VCaP (cell line): ENCODE measurements at regions not wholly inside any gene's neighbourhood (a gene's known extent, or its start where the extent isn't known, plus 50 kb on each side); places are given as distances from the start of the nearest gene placed in this dataset.

ENCODE experiments used
- H3K27ac ChIP-seq: fragments of 450-650 bp; 2 replicates; pipeline ENCODE4 v1.5.1; 2017
- TF ChIP-seq, protein P1 (sequence below): fragments of 450-650 bp; conservative IDR thresholded peaks from 2 replicates; pipeline ENCODE4 v1.5.1; 2017; ENCODE audit warnings: mild to moderate bottlenecking, moderate library complexity

- TF ChIP-seq, protein P1, sequence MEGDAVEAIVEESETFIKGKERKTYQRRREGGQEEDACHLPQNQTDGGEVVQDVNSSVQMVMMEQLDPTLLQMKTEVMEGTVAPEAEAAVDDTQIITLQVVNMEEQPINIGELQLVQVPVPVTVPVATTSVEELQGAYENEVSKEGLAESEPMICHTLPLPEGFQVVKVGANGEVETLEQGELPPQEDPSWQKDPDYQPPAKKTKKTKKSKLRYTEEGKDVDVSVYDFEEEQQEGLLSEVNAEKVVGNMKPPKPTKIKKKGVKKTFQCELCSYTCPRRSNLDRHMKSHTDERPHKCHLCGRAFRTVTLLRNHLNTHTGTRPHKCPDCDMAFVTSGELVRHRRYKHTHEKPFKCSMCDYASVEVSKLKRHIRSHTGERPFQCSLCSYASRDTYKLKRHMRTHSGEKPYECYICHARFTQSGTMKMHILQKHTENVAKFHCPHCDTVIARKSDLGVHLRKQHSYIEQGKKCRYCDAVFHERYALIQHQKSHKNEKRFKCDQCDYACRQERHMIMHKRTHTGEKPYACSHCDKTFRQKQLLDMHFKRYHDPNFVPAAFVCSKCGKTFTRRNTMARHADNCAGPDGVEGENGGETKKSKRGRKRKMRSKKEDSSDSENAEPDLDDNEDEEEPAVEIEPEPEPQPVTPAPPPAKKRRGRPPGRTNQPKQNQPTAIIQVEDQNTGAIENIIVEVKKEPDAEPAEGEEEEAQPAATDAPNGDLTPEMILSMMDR: 0 out of 2 replicates have a peak, but pooled peaks have one; percentile 7
- peak overlapping the region; percentile 41; the same call in 1 of the 2 replicates for H3K27ac ChIP-seq
Observed at GRCh38 chr9:121550041-121550440, 50.4 kb upstream of the GGTA1 start.

- TF ChIP-seq, protein P1: peak; percentile 99
- peak overlapping the region; percentile 41; the same call in 1 of the 2 replicates for H3K27ac ChIP-seq
Observed at GRCh38 chr9:121550569-121551512, 51.2 kb upstream of the GGTA1 start.

GRCh38 chr9:121551985-121552753 lies 52.5 kb upstream of the GGTA1 start:
- TF ChIP-seq, protein P1: no peak
- H3K27ac ChIP-seq: no peak overlapping the region

GRCh38 chr9:121556082-121556481 lies 56.4 kb upstream of the GGTA1 start:
- TF ChIP-seq, protein P1: no peak
- H3K27ac ChIP-seq: no peak overlapping the region

GRCh38 chr9:121556580-121556979 lies 56.9 kb upstream of the GGTA1 start:
- no peak overlapping the region for H3K27ac ChIP-seq

GRCh38 chr9:121557581-121558447 lies 58.2 kb upstream of the GGTA1 start:
- TF ChIP-seq, protein P1: no peak
- H3K27ac ChIP-seq: no peak overlapping the region

More at GRCh38 chr9:121556580-121556979, 56.9 kb upstream of the GGTA1 start:
- TF ChIP-seq, protein P1: no peak
